Prostate gland (tissue), 2 donors: ENCODE measurements at regions not wholly inside any gene's neighbourhood (a gene's known extent, or its start where the extent isn't known, plus 50 kb on each side); places are given as distances from the start of the nearest gene placed in this dataset.
"Not testable (repeated sequence)": the region's sequence is repeated elsewhere in the genome, so short reads cannot be mapped to it uniquely, and the experiment has no call there.

ENCODE experiments used
- DNase-seq: peaks from one replicate; pipeline ENCODE4 v3.0.0-alpha.2; 2019; ENCODE audit warnings: low spot score
- H3K27ac ChIP-seq, 2 donors: fragments of 200-600 bp; sonication (generic); 2 replicates each; pipeline ENCODE4 v1.5.1; 2017 to 2019
- H3K27me3 ChIP-seq: fragments of 200-600 bp; sonication (generic); replicated peaks from 2 replicates; pipeline ENCODE4 v1.5.1; 2019; ENCODE audit not compliant: insufficient read depth
- H3K36me3 ChIP-seq, 2 donors: fragments of 200-600 bp; sonication (generic); 1 replicate in 1 of 2; 2 replicates in 1 of 2; pipeline versions ENCODE4 v1.5.1 to v1.8.1; 2017 to 2019
- H3K4me1 ChIP-seq: fragments of 200-600 bp; sonication (generic); replicated peaks from 2 replicates; pipeline ENCODE4 v1.5.1; 2019
- H3K4me3 ChIP-seq, 2 donors: fragments of 200-600 bp; sonication (generic); 2 replicates each; pipeline ENCODE4 v1.5.1; 2017 to 2019
- H3K9me3 ChIP-seq: fragments of 200-600 bp; sonication (generic); 2 replicates; pipeline ENCODE4 v1.5.1; 2017
- POLR2A ChIP-seq: fragments of 450-650 bp; IDR thresholded peaks from one replicate; pipeline ENCODE4 v1.6.1; 2016; ENCODE audit warnings: antibody characterized with exemption, mild to moderate bottlenecking
- POLR2AphosphoS5 ChIP-seq: sonication (generic); formaldehyde crosslinking; IDR thresholded peaks from one replicate; pipeline ENCODE4 v1.6.1; 2017; ENCODE audit warnings: antibody characterized with exemption
- WGBS: methylation state at CpG from one replicate; pipeline ENCODE4 v1.1.5; 2018; 5-methylcytosine and 5-hydroxymethylcytosine counted together
- intact Hi-C: fragments of 100-400 bp; cut with DNase I; formaldehyde crosslinking; loops from one replicate; pipeline ENCODE4 v1.14.2; 2022
- TF ChIP-seq, protein P1 (sequence below), 4 experiments: fragments of 200-600 bp in 2 of 4; fragments of 450-650 bp in 2 of 4; sonication (generic) in 2 of 4; IDR thresholded peaks; 1 replicate in 3 of 4; 2 replicates in 1 of 4; pipeline ENCODE4 v1.5.1; 2016 to 2019; ENCODE audit warnings: antibody characterized with exemption in 4 of 4, mild to moderate bottlenecking in 2 of 4, moderate library complexity in 2 of 4

- H3K9me3 ChIP-seq = no peaks in the 10 kb centered on the region
- no peak for TF ChIP-seq POLR2AphosphoS5
- no peak for TF ChIP-seq POLR2A
- H3K4me1 ChIP-seq = no peaks in the 10 kb centered on the region
- intact Hi-C loops = no loop called here
- H3K36me3 ChIP-seq = no peaks in the 10 kb centered on the region
- no peaks in the 10 kb centered on the region for H3K27me3 ChIP-seq
- 97% methylated on average over 5 of the region's 5 CpGs for WGBS
- DNase-seq = no peak
- H3K4me3 ChIP-seq = no peak overlapping the region
- H3K27ac ChIP-seq = no peak overlapping the region
Observed at GRCh38 chr6:15171026-15171425, 74.8 kb upstream of the JARID2 start.

GRCh38 chr6:15176816-15177370 lies 69.0 kb upstream of the JARID2 start:
- Histone ChIP-seq H3K9me3 (no peaks in the 10 kb centered on the region), H3K27ac (no peak overlapping the region), H3K36me3 (no peaks in the 10 kb centered on the region), H3K4me1 (no peaks in the 10 kb centered on the region), H3K27me3 (no peaks in the 10 kb centered on the region), H3K4me3 (no peak overlapping the region)
- 63% methylated on average over 9 of the region's 9 CpGs for WGBS
- intact Hi-C loops = no loop called here
- no peak for DNase-seq
- no peak for TF ChIP-seq POLR2A
- TF ChIP-seq, protein P1, sequence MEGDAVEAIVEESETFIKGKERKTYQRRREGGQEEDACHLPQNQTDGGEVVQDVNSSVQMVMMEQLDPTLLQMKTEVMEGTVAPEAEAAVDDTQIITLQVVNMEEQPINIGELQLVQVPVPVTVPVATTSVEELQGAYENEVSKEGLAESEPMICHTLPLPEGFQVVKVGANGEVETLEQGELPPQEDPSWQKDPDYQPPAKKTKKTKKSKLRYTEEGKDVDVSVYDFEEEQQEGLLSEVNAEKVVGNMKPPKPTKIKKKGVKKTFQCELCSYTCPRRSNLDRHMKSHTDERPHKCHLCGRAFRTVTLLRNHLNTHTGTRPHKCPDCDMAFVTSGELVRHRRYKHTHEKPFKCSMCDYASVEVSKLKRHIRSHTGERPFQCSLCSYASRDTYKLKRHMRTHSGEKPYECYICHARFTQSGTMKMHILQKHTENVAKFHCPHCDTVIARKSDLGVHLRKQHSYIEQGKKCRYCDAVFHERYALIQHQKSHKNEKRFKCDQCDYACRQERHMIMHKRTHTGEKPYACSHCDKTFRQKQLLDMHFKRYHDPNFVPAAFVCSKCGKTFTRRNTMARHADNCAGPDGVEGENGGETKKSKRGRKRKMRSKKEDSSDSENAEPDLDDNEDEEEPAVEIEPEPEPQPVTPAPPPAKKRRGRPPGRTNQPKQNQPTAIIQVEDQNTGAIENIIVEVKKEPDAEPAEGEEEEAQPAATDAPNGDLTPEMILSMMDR (IDR thresholded peaks at IDR 0.05) = no peak
- TF ChIP-seq POLR2AphosphoS5 = no peak

DNA sequence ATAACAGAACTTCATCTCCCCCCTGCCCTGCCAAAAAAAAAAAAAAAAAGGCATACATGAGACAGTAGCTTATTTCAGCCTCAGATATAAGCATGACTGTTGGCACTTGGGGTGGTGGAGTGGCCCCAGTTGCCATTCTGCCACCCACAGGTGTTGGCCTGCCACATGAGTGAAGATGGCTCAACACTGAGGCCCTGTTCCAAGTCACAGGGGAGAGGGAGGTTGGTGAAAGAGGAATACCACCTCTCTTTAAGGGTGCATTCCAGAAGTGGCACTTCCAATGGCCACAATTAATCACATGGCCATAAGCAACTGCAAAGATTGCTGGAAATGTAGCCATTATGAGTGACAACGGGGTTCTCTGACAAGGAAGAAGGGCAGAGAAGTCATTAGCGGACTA lies 61.9 kb upstream of the JARID2 start:
- 98% methylated on average over 2 of the region's 2 CpGs for WGBS
- Histone ChIP-seq H3K9me3 (no peaks in the 10 kb centered on the region), H3K4me3 (no peak overlapping the region), H3K36me3 (no peaks in the 10 kb centered on the region), H3K4me1 (no peaks in the 10 kb centered on the region), H3K27ac (no peak overlapping the region), H3K27me3 (no peaks in the 10 kb centered on the region)
- intact Hi-C loops = no loop called here
- TF ChIP-seq POLR2A (no peak), POLR2AphosphoS5 (no peak)
- TF ChIP-seq, protein P1 (IDR thresholded peaks at IDR 0.05) = no peak
- DNase-seq = no peak

GRCh38 chr6:15184441-15184861 lies 61.4 kb upstream of the JARID2 start:
- no peak overlapping the region for H3K27ac ChIP-seq
- intact Hi-C loops = no loop called here
- TF ChIP-seq POLR2A = no peak
- TF ChIP-seq, protein P1 (IDR thresholded peaks at IDR 0.05) = no peak
- TF ChIP-seq POLR2AphosphoS5 = no peak
- DNase-seq = no peak
- H3K36me3 ChIP-seq = no peaks in the 10 kb centered on the region
- no peaks in the 10 kb centered on the region for H3K27me3 ChIP-seq
- no peak overlapping the region for H3K4me3 ChIP-seq
- H3K4me1 ChIP-seq = no peaks in the 10 kb centered on the region
- 81% methylated on average over 2 of the region's 2 CpGs for WGBS
- H3K9me3 ChIP-seq = no peaks in the 10 kb centered on the region

DNA sequence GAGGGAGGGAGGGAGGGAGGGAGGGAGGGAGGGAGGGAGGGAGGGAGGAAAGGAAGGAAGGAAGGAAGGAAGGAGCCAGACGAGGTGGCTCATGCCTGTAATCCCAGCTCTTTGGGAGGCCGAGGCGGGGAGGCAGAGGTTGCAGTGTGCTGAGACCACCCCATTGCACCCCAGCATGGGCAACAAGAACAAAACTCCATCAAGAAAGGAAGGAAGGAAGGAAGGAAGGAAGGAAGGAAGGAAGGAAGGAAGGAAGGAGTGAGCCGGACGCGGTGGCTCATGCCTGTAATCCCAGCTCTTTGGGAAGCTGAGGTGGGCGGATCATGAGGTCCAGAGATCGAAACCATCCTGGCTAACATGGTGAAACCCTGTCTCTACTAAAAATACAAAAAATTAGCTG lies 60.8 kb upstream of the JARID2 start:
- intact Hi-C loops, H3K9me3 ChIP-seq, H3K4me1 ChIP-seq, H3K4me3 ChIP-seq, H3K27ac ChIP-seq, H3K36me3 ChIP-seq, DNase-seq, H3K27me3 ChIP-seq: not testable (repeated sequence)
- WGBS = 86% methylated on average over 8 of the region's 8 CpGs

DNA sequence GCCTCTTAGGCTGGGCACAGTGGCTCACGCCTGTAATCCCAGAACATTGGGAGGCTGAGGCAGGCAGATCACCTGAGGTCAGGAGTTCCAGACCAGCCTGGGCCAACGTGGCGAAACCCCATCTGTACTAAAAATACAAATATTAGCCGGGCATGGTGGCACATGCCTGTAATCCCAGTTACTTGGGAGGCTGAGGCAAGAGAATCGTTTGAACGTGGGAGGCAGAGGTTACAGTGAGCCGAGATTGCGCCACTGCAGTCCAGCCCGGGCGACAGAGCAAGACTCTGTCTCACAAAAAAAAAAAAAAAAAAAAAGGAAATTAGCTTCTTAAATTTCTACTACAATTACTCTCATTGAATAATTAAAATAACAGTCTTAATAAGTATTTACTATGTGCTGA lies 52.4 kb upstream of the JARID2 start:
- H3K27me3 ChIP-seq, intact Hi-C loops, H3K9me3 ChIP-seq, H3K4me1 ChIP-seq, H3K27ac ChIP-seq, DNase-seq, H3K36me3 ChIP-seq, H3K4me3 ChIP-seq: not testable (repeated sequence)
- 91% methylated on average over 10 of the region's 10 CpGs for WGBS
